ENCODE measurements at regions not wholly inside any gene's neighbourhood (a gene's known extent, or its start where the extent isn't known, plus 50 kb on each side); places are given as distances from the start of the nearest gene placed in this dataset.
A peak's percentile ranks its signal among the peaks of the same experiment; 100 is the strongest.

- DNase-seq = peak; percentile 81
Observed at GRCh38 chr3:72058493-72059081, 273.6 kb upstream of the PROK2 start.

- DNase-seq = no peak
Observed at GRCh38 chr3:72055436-72055835, 270.5 kb upstream of the PROK2 start.

- no peak for DNase-seq
Observed at GRCh38 chr3:72054976-72055375, 270.0 kb upstream of the PROK2 start.

GRCh38 chr3:72052841-72053409, 268.0 kb upstream of the PROK2 start:
- no peak for DNase-seq

- DNase-seq = no peak
Observed at GRCh38 chr3:72050771-72051170, 265.8 kb upstream of the PROK2 start.

GRCh38 chr3:72050048-72050632, 265.2 kb upstream of the PROK2 start:
- no peak for DNase-seq

GRCh38 chr3:72049300-72049699, 264.4 kb upstream of the PROK2 start:
- DNase-seq = no peak

- DNase-seq = no peak
Observed at GRCh38 chr3:72048873-72049272, 263.9 kb upstream of the PROK2 start.

GRCh38 chr3:72047221-72047871, 262.4 kb upstream of the PROK2 start:
- DNase-seq = no peak

GRCh38 chr3:72044231-72044855, 259.4 kb upstream of the PROK2 start:
- no peak for DNase-seq

GRCh38 chr3:72043204-72044133, 258.5 kb upstream of the PROK2 start:
- no peak for DNase-seq

GRCh38 chr3:72042397-72043203, 257.7 kb upstream of the PROK2 start:
- DNase-seq = no peak

- no peak for DNase-seq
Observed at GRCh38 chr3:72041511-72041910, 256.6 kb upstream of the PROK2 start.

- no peak for DNase-seq
Observed at GRCh38 chr3:72041076-72041475, 256.1 kb upstream of the PROK2 start.

- DNase-seq = no peak
Observed at GRCh38 chr3:72039677-72040076, 254.7 kb upstream of the PROK2 start.

GRCh38 chr3:72036899-72037298, 252.0 kb upstream of the PROK2 start:
- DNase-seq = no peak

- DNase-seq = no peak
Observed at GRCh38 chr3:72035606-72036005, 250.7 kb upstream of the PROK2 start.

- no peak for DNase-seq
Observed at GRCh38 chr3:72034986-72035385, 250.0 kb upstream of the PROK2 start.

- no peak for DNase-seq
Observed at GRCh38 chr3:72033666-72034428, 248.9 kb upstream of the PROK2 start.

- DNase-seq = no peak
Observed at GRCh38 chr3:72032441-72033135, 247.6 kb upstream of the PROK2 start.

Data from NCI-H1105 treated with DMSO at 0.1 percent for 48 hours (cell line).